ENCODE measurements at regions not wholly inside any gene's neighbourhood (a gene's known extent, or its start where the extent isn't known, plus 50 kb on each side); places are given as distances from the start of the nearest gene placed in this dataset.

DNA sequence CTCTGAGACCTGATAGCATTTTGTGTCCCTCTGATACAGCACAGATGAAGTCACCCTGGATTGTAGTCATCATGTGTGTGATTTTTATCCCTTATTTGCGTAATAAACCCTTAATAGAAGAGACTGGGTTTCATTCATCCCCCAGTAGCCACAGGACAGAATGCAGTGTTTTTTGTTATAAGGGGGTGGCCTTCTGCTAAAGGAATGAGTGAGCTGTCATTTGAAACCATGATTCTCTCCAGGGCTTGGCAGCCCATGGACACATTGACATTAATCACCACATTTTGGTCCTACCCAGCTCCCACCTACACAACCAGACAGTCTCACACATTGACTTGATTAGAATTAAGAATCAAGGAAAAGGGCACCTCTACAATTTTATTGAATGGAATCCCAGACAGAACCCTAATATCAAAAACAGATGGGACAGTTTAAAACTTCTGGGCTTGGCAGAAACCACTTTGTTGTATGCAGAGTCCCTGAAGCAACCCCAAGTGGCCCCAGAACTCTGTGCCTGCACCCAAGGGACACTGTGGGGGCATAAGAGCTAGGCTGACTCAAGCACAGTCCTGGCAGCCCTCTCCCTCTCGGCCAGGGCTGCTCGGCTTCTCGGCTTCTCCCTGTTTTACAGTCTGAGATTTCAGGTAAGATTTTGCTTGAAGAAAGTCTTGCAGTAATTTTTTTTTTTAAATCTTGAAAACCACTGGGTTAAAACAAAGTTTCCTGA, 254.0 kb upstream of the SLC14A2 start:
- Mint-ChIP-seq H3K4me3 (no peak overlapping the region), H3K27me3 (ENCODE audit: low read depth) (peaks cover 11% of the 10 kb centered on the region), H3K36me3 (no peaks in the 10 kb centered on the region), H3K4me1 (peaks cover 30% of the 10 kb centered on the region), H3K27ac (no peak overlapping the region), H3K9me3 (no peaks in the 10 kb centered on the region)
- TF ChIP-seq, protein P1, sequence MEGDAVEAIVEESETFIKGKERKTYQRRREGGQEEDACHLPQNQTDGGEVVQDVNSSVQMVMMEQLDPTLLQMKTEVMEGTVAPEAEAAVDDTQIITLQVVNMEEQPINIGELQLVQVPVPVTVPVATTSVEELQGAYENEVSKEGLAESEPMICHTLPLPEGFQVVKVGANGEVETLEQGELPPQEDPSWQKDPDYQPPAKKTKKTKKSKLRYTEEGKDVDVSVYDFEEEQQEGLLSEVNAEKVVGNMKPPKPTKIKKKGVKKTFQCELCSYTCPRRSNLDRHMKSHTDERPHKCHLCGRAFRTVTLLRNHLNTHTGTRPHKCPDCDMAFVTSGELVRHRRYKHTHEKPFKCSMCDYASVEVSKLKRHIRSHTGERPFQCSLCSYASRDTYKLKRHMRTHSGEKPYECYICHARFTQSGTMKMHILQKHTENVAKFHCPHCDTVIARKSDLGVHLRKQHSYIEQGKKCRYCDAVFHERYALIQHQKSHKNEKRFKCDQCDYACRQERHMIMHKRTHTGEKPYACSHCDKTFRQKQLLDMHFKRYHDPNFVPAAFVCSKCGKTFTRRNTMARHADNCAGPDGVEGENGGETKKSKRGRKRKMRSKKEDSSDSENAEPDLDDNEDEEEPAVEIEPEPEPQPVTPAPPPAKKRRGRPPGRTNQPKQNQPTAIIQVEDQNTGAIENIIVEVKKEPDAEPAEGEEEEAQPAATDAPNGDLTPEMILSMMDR (IDR thresholded peaks at IDR 0.05; ENCODE audit: unreplicated experiment) = no peak
- DNase-seq (ENCODE audit: low spot score in 2 of 2, unreplicated experiment in 2 of 2) = no peak

DNA sequence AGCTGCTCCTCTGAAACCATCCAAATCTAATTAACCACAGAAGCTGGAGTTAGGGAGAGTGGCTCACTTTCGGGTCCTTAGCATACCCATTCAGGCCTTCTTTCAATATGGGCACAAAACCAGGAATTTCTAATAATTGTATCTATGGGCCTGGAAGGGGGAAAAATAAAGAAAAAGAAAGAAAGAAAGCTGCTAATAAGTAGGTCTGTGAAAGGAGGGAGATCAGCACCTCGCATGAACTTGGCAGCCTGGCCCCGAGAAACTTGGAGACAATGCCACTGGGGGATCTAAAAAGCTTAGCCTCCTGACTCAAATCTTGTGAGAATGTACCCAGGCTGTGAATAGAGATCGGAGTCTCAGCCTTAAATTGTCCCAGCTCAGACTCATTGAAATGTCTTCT, 252.1 kb upstream of the SLC14A2 start:
- peaks cover 33% of the 10 kb centered on the region for H3K4me1 Mint-ChIP-seq
- DNase-seq (ENCODE audit: low spot score in 2 of 2, unreplicated experiment in 2 of 2) = no peak

DNA sequence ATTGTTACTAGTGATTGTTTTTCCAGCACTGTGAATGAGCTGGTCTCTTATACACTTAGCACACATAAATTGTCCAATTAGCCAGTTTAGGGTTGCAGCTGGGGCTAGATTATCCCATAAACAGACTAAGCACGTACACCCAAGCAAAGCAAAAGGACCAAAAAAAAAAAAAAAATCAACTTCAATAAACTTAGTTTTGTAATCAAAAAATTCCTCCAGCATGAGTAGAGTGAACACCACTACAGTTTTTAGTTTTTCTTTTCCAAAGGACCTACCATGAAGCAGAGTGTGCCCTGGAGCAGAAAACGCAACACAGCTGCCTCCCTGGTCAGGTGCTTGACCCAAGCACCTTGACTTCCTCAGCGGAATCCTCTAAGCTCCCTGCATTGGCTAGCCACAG, 249.4 kb upstream of the SLC14A2 start:
- no peak for DNase-seq (ENCODE audit: low spot score in 2 of 2, unreplicated experiment in 2 of 2)
- H3K27ac Mint-ChIP-seq = no peak overlapping the region
- no peaks in the 10 kb centered on the region for H3K9me3 Mint-ChIP-seq
- H3K27me3 Mint-ChIP-seq (ENCODE audit: low read depth) = peaks cover 11% of the 10 kb centered on the region
- no peak overlapping the region for H3K4me3 Mint-ChIP-seq
- no peaks in the 10 kb centered on the region for H3K36me3 Mint-ChIP-seq
- peaks cover 26% of the 10 kb centered on the region for H3K4me1 Mint-ChIP-seq
- TF ChIP-seq, protein P1 (IDR thresholded peaks at IDR 0.05; ENCODE audit: unreplicated experiment) = no peak

More for the DNA sequence above, 252.1 kb upstream of the SLC14A2 start:
- no peak overlapping the region for H3K27ac Mint-ChIP-seq
- H3K4me3 Mint-ChIP-seq = no peak overlapping the region
- H3K36me3 Mint-ChIP-seq = no peaks in the 10 kb centered on the region
- no peaks in the 10 kb centered on the region for H3K9me3 Mint-ChIP-seq
- H3K27me3 Mint-ChIP-seq (ENCODE audit: low read depth) = peaks cover 11% of the 10 kb centered on the region
- TF ChIP-seq, protein P1 (IDR thresholded peaks at IDR 0.05; ENCODE audit: unreplicated experiment) = no peak

DNA sequence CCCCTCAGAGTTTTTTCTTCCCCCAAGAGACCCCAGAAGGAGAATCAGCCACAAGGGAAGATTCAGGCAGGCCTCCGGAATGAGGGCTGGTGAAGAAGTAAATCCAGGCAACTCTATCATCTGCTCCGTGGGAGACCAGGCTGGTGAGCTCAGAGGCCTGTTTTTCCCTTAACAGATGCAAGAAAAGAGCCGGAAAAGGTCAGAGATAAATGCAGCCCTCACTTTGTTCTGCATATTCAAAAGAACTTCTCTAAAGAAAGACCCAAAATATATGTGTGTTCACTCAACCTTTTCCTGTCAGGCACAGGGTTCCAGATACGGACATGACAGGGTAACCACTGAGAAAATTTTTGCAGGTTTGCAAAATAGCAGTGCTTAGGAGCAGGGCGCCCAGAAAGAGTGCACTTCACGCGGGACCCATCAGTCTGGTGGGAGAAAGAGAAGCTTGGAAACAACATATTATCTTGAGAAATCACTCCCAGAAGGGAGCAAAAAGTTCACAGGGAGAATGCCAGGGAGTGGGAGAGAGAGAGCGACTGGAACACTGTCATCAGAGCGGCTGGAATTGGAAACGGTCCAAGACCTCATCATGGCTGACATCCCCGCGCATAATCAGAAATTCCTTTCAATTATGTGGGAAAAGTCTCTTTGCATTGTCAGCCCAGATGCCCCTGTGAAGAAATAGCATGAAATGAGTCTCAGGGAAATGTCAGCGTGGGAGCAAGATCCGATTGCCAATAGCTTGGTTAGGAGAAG, 244.8 kb upstream of the SLC14A2 start:
- Mint-ChIP-seq H3K4me1 (peaks cover 31% of the 10 kb centered on the region), H3K27ac (peak overlapping the region; percentile 86), H3K27me3 (ENCODE audit: low read depth) (no peaks in the 10 kb centered on the region), H3K4me3 (no peak overlapping the region), H3K36me3 (no peaks in the 10 kb centered on the region), H3K9me3 (no peaks in the 10 kb centered on the region)
- TF ChIP-seq, protein P1 (IDR thresholded peaks at IDR 0.05; ENCODE audit: unreplicated experiment) = no peak
- DNase-seq (ENCODE audit: low spot score in 2 of 2, unreplicated experiment in 2 of 2) = peak in 1 of 2 experiments; percentile 47

DNA sequence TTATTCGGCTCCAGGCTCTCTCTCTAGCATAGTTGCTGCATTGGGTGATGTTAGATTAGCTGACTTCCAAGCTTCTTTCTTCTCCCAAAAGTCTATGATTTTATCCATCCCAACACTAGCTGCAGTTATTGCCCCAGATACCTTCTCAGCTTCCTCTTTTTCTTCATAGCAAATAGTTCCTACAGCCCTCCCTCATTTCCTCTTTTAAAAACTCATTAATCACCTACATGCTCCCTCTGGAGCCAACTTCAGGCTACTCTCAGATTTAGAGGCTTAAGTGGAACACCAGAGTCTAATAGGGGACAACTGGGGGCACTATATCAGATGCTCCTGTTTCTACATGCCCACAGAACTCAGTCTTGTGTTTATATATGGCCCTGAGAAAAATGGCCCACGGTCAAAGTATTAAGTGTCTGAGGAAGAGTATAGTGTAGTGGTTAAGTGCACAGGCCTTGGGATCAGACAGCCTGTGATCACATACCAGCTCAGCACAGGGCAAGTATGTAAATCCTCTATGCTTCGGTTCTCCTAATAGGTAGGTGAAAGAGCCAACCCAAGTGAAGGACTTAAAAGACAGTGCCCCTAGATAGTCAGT, 241.9 kb upstream of the SLC14A2 start:
- Mint-ChIP-seq H3K4me3 (no peak overlapping the region), H3K4me1 (peaks cover 27% of the 10 kb centered on the region), H3K27me3 (ENCODE audit: low read depth) (peaks cover 3% of the 10 kb centered on the region), H3K27ac (no peak overlapping the region), H3K36me3 (no peaks in the 10 kb centered on the region), H3K9me3 (peaks cover 5% of the 10 kb centered on the region)
- TF ChIP-seq, protein P1 (IDR thresholded peaks at IDR 0.05; ENCODE audit: unreplicated experiment) = no peak
- DNase-seq (ENCODE audit: low spot score in 2 of 2, unreplicated experiment in 2 of 2) = no peak

All from mesothelial cell of epicardium (in vitro differentiated cells).